WTC11 (cell line): ENCODE measurements at regions not wholly inside any gene's neighbourhood (a gene's known extent, or its start where the extent isn't known, plus 50 kb on each side); places are given as distances from the start of the nearest gene placed in this dataset.

Experiments
- ATF2 ChIP-seq: sonication (generic); formaldehyde crosslinking; IDR thresholded peaks from 2 replicates; pipeline ENCODE4 v1.8.1; 2022; ENCODE audit warnings: low read depth, missing genetic modification reagents, borderline replicate concordance
- CREM ChIP-seq: sonication (generic); formaldehyde crosslinking; IDR thresholded peaks from 2 replicates; pipeline ENCODE4 v1.8.1; 2022; ENCODE audit warnings: mild to moderate bottlenecking, missing genetic modification reagents, moderate library complexity
- JUN ChIP-seq: sonication (generic); formaldehyde crosslinking; IDR thresholded peaks from 2 replicates; pipeline ENCODE4 v1.8.0; 2023; ENCODE audit warnings: mild to moderate bottlenecking, missing genetic modification reagents
- MAX ChIP-seq: sonication (generic); formaldehyde crosslinking; IDR thresholded peaks from 2 replicates; pipeline ENCODE4 v1.8.0; 2022; ENCODE audit warnings: mild to moderate bottlenecking, missing genetic modification reagents
- MLX ChIP-seq: sonication (generic); formaldehyde crosslinking; IDR thresholded peaks from 2 replicates; pipeline ENCODE4 v1.8.1; 2023; ENCODE audit warnings: mild to moderate bottlenecking, missing genetic modification reagents, moderate library complexity
- TEAD4 ChIP-seq: sonication (generic); formaldehyde crosslinking; IDR thresholded peaks from 2 replicates; pipeline ENCODE4 v1.8.0; 2022; ENCODE audit warnings: mild to moderate bottlenecking, missing genetic modification reagents
- USF1 ChIP-seq: sonication (generic); formaldehyde crosslinking; IDR thresholded peaks from 2 replicates; pipeline ENCODE4 v1.8.0; 2022; ENCODE audit warnings: mild to moderate bottlenecking, missing genetic modification reagents
- ZNF121 ChIP-seq: sonication (generic); formaldehyde crosslinking; IDR thresholded peaks from 2 replicates; pipeline ENCODE4 v1.8.0; 2023; ENCODE audit warnings: missing genetic modification reagents
- ZNF671 ChIP-seq: fragments of 250-450 bp; sonication (Bioruptor Pico); IDR thresholded peaks from 2 replicates; pipeline ENCODE4 v1.8.0; 2021; ENCODE audit warnings: mild to moderate bottlenecking
- TF ChIP-seq, protein P1 (sequence below): fragments of 200-600 bp; IDR thresholded peaks from 2 replicates; pipeline ENCODE4 v1.8.0; 2022; ENCODE audit warnings: antibody characterized with exemption
- TF ChIP-seq, protein P2 (sequence below): sonication (generic); formaldehyde crosslinking; conservative IDR thresholded peaks from 2 replicates; pipeline ENCODE4 v1.8.1; 2022; ENCODE audit warnings: mild to moderate bottlenecking, missing genetic modification reagents
- TF ChIP-seq, protein P3 (sequence below): fragments of 250-450 bp; sonication (Bioruptor Pico); conservative IDR thresholded peaks from 2 replicates; pipeline ENCODE4 v1.9.0; 2021; ENCODE audit warnings: mild to moderate bottlenecking

DNA sequence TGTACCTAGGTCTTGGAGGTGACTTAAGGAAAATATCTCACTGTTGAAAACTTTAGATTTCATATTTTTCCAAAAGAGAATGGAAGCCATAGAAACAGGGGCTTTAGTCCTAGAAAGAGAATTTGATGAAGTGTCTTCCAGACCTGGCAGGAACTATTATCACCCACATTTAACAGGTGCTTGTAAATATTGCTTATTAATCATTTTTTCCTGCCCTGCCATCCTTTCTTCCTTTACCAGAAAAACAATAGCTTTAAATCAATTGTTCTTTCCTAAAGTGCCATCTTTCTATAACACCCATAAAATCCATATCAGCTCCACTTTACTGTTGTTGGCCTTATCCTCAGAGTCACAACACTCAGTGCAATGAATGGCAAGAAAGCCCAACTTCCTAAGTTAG lies 350.9 kb downstream of the YTHDC2 start:
- TF ChIP-seq, protein P1, sequence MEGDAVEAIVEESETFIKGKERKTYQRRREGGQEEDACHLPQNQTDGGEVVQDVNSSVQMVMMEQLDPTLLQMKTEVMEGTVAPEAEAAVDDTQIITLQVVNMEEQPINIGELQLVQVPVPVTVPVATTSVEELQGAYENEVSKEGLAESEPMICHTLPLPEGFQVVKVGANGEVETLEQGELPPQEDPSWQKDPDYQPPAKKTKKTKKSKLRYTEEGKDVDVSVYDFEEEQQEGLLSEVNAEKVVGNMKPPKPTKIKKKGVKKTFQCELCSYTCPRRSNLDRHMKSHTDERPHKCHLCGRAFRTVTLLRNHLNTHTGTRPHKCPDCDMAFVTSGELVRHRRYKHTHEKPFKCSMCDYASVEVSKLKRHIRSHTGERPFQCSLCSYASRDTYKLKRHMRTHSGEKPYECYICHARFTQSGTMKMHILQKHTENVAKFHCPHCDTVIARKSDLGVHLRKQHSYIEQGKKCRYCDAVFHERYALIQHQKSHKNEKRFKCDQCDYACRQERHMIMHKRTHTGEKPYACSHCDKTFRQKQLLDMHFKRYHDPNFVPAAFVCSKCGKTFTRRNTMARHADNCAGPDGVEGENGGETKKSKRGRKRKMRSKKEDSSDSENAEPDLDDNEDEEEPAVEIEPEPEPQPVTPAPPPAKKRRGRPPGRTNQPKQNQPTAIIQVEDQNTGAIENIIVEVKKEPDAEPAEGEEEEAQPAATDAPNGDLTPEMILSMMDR, result no peak
- TF ChIP-seq ZNF121 (CRISPR knock-in tag) (no peak), TEAD4 (CRISPR knock-in tag) (no peak), ATF2 (CRISPR knock-in tag) (no peak), ZNF671 (CRISPR knock-in tag) (no peak), MAX (CRISPR knock-in tag) (no peak), MLX (no peak), JUN (CRISPR knock-in tag) (no peak), USF1 (no peak), CREM (CRISPR knock-in tag) (no peak)
- TF ChIP-seq, protein P2, sequence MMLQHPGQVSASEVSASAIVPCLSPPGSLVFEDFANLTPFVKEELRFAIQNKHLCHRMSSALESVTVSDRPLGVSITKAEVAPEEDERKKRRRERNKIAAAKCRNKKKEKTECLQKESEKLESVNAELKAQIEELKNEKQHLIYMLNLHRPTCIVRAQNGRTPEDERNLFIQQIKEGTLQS, result no peak
- TF ChIP-seq, protein P3, sequence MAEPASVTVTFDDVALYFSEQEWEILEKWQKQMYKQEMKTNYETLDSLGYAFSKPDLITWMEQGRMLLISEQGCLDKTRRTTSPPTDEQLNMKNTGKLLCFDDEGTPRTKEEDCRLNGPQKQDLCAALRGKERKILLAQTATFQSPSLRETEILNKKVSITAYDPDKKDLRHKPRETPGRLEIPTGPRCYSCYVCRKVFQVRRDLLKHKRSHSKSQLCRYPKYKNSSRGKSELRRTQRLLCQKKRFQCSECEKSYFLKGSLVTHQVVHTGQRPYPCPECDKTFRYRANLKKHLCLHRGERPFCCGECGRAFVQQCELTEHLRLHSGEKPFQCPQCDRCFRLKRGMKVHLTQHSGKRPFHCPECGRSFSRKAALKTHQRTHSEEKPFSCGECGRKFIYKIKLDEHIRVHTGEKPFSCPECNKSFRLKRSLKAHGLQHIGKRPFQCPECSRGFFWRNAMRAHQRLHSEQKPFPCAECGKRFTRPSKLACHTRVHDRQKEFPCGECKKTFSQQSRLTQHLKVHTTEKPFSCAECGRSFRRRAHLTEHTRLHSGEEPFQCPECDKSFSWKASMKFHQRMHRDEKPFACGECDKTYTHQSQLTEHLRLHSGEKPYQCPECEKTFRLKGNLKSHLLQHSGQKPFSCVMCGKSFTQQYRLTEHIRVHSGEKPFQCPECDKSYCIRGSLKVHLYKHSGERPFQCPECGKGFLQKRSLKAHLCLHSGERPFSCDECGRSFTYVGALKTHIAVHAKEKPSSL (CRISPR knock-in tag), result no peak
